Adrenal gland (tissue), 5 donors: ENCODE measurements at regions not wholly inside any gene's neighbourhood (a gene's known extent, or its start where the extent isn't known, plus 50 kb on each side); places are given as distances from the start of the nearest gene placed in this dataset.

Experiments
- POLR2A ChIP-seq, 2 donors: fragments of 450-650 bp; IDR thresholded peaks; one replicate each; pipeline ENCODE4 v1.6.1; 2017; ENCODE audit warnings: antibody characterized with exemption in 2 of 2, mild to moderate bottlenecking in 2 of 2, moderate library complexity in 1 of 2
- TF ChIP-seq, protein P1 (sequence below), 6 experiments: fragments of 450-650 bp in 4 of 6; fragments of 200-600 bp in 2 of 6; sonication (generic) in 1 of 6; IDR thresholded peaks; 1 replicate in 5 of 6; 2 replicates in 1 of 6; pipeline versions ENCODE4 v1.5.1 to v1.8.0; 2016 to 2021; ENCODE audit warnings: antibody characterized with exemption in 6 of 6, mild to moderate bottlenecking in 2 of 6, moderate library complexity in 1 of 6
- donor health status: DM: no; HTN: no; CAD: no.

DNA sequence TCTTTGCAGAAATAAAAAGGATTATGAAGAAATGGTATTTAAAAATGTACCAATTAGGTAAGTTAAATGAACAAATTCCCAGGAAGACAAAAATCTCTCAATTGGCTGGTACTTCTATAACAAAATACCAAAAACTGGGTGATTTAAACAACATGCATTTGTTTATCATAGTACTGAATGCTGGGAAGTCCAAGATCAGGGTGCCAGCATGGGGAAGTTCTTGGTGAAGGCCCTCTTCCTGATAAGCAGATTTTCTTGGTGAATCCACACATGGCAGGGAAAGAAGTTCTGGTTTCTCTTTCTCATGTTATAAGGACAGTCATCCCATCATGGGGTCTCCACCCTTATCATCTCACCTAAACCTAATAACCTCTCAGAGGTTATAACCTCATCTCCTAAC, 271.6 kb upstream of the SETBP1 start:
- TF ChIP-seq, protein P1, sequence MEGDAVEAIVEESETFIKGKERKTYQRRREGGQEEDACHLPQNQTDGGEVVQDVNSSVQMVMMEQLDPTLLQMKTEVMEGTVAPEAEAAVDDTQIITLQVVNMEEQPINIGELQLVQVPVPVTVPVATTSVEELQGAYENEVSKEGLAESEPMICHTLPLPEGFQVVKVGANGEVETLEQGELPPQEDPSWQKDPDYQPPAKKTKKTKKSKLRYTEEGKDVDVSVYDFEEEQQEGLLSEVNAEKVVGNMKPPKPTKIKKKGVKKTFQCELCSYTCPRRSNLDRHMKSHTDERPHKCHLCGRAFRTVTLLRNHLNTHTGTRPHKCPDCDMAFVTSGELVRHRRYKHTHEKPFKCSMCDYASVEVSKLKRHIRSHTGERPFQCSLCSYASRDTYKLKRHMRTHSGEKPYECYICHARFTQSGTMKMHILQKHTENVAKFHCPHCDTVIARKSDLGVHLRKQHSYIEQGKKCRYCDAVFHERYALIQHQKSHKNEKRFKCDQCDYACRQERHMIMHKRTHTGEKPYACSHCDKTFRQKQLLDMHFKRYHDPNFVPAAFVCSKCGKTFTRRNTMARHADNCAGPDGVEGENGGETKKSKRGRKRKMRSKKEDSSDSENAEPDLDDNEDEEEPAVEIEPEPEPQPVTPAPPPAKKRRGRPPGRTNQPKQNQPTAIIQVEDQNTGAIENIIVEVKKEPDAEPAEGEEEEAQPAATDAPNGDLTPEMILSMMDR (IDR thresholded peaks at IDR 0.05), result no peak
- no peak for TF ChIP-seq POLR2A (IDR thresholded peaks at IDR 0.05)
